ENCODE measurements at regions not wholly inside any gene's neighbourhood (a gene's known extent, or its start where the extent isn't known, plus 50 kb on each side); places are given as distances from the start of the nearest gene placed in this dataset.

DNA sequence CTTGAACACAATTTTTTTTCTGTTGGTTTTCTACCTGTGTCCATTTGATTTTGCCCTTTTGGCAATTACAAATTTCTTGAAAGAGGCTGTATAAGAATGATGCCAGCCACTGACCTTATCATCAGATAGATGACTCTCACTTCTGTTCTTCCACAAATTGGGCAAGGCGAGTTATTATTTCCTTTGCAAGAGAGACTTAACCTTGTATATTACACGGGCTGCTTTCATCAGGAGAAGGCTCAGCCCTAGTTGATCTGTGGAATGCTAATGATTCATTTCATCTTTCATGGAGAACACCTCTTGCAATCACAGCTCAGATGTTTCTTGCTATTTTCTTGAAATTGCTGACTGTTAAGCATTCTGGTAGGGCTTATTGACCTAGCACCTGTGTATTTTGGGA, 1155.4 kb downstream of the STIM2 start:
- no peak for TF ChIP-seq EZH2phosphoT487 (IDR thresholded peaks at IDR 0.05; ENCODE audit: borderline replicate concordance, low read length)
- TF ChIP-seq, protein P1, sequence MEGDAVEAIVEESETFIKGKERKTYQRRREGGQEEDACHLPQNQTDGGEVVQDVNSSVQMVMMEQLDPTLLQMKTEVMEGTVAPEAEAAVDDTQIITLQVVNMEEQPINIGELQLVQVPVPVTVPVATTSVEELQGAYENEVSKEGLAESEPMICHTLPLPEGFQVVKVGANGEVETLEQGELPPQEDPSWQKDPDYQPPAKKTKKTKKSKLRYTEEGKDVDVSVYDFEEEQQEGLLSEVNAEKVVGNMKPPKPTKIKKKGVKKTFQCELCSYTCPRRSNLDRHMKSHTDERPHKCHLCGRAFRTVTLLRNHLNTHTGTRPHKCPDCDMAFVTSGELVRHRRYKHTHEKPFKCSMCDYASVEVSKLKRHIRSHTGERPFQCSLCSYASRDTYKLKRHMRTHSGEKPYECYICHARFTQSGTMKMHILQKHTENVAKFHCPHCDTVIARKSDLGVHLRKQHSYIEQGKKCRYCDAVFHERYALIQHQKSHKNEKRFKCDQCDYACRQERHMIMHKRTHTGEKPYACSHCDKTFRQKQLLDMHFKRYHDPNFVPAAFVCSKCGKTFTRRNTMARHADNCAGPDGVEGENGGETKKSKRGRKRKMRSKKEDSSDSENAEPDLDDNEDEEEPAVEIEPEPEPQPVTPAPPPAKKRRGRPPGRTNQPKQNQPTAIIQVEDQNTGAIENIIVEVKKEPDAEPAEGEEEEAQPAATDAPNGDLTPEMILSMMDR (IDR thresholded peaks at IDR 0.05; ENCODE audit: low read depth, low read length, poor library complexity, severe bottlenecking), result no peak

Data from DOHH2 (cell line).